Stomach (tissue), 8 donors: ENCODE measurements at regions not wholly inside any gene's neighbourhood (a gene's known extent, or its start where the extent isn't known, plus 50 kb on each side); places are given as distances from the start of the nearest gene placed in this dataset.

Source experiments
- DNase-seq, 2 donors: peaks; one replicate each; pipeline versions ENCODE4 v3.0.0 to v3.0.0-alpha.2; 2013 to 2019
- H3K27ac ChIP-seq, 5 donors: fragments of 200-600 bp in 4 of 5; sonication (generic) in 4 of 5; one replicate each; pipeline ENCODE4 v1.5.1; 2013 to 2019; ENCODE audit warnings: mild to moderate bottlenecking in 1 of 5, moderate library complexity in 1 of 5
- H3K27me3 ChIP-seq, 3 donors: fragments of 200-600 bp; sonication (generic); one replicate each; pipeline ENCODE4 v1.5.1; 2017 to 2019; ENCODE audit warnings: mixed run types in 1 of 3
- H3K36me3 ChIP-seq, 4 donors: fragments of 200-600 bp; sonication (generic); 1 replicate in 3 of 4; 2 replicates in 1 of 4; pipeline ENCODE4 v1.5.1; 2016 to 2019
- H3K4me1 ChIP-seq, 4 donors: fragments of 200-600 bp; sonication (generic); one replicate each; pipeline ENCODE4 v1.5.1; 2016 to 2019
- H3K4me3 ChIP-seq, 4 donors: fragments of 200-600 bp; sonication (generic) in 3 of 4; one replicate each; pipeline ENCODE4 v1.5.1; 2016 to 2019; ENCODE audit warnings: mild to moderate bottlenecking in 1 of 4
- H3K9me3 ChIP-seq, 4 donors: fragments of 200-600 bp; sonication (generic); one replicate each; pipeline ENCODE4 v1.5.1; 2016 to 2019
- CTCF ChIP-seq, 7 experiments: fragments of 450-650 bp in 4 of 7; fragments of 200-600 bp in 3 of 7; sonication (generic) in 3 of 7; IDR thresholded peaks; one replicate each; pipeline ENCODE4 v1.5.1; 2016 to 2019; ENCODE audit warnings: antibody characterized with exemption in 7 of 7, control low read depth in 2 of 7, mild to moderate bottlenecking in 1 of 7
- EP300 ChIP-seq: sonication (generic); formaldehyde crosslinking; IDR thresholded peaks from one replicate; pipeline ENCODE4 v1.6.1; 2017; ENCODE audit warnings: antibody characterized with exemption
- POLR2A ChIP-seq, 4 donors: fragments of 450-650 bp; IDR thresholded peaks; one replicate each; pipeline ENCODE4 v1.6.1; 2016; ENCODE audit warnings: antibody characterized with exemption in 4 of 4, control low read depth in 2 of 4, mild to moderate bottlenecking in 1 of 4, moderate library complexity in 1 of 4
- POLR2AphosphoS5 ChIP-seq, 3 donors: sonication (generic); formaldehyde crosslinking; IDR thresholded peaks; one replicate each; pipeline ENCODE4 v1.6.1; 2016; ENCODE audit warnings: antibody characterized with exemption in 3 of 3
- WGBS, 5 donors: extraction: QIAGEN DNeasy Blood & Tissue Kit in 3 of 5; methylation state at CpG; one replicate each; pipeline versions ENCODE4 v1.1.5 to v1.1.7; 2013 to 2018; 5-methylcytosine and 5-hydroxymethylcytosine counted together
- intact Hi-C: fragments of 100-400 bp; cut with DNase I; formaldehyde crosslinking; loops from one replicate; pipeline ENCODE4 v1.15.1; 2023; ENCODE audit warnings: low total_unique reads
- donor health status: healthy with polysubstance abuse.
- donor health status: Bipolar disorder and iron deficiency.
- donor health status: healthy.

GRCh38 chr6:142671791-142672190, 273.2 kb downstream of the HIVEP2 start:
- Histone ChIP-seq H3K27me3 (peaks cover 0 to 8% (median 0%) of the 10 kb centered on the region in 3 donors), H3K36me3 (no peaks in the 10 kb centered on the region), H3K9me3 (no peaks in the 10 kb centered on the region), H3K27ac (no peak overlapping the region), H3K4me3 (no peak overlapping the region), H3K4me1 (no peaks in the 10 kb centered on the region)
- DNase-seq = no peak
- TF ChIP-seq POLR2A (IDR thresholded peaks at IDR 0.05) (no peak), POLR2AphosphoS5 (IDR thresholded peaks at IDR 0.05) (no peak), EP300 (no peak), CTCF (IDR thresholded peaks at IDR 0.05) (no peak)
- intact Hi-C loops = no loop called here
- WGBS, 5 donors = 71 to 91% (median 80%) methylated on average over 1 of the region's 1 CpG

GRCh38 chr6:142675517-142675916, 269.5 kb downstream of the HIVEP2 start:
- WGBS, 5 donors = 89 to 97% (median 90%) methylated on average over 5 of the region's 5 CpGs
- Histone ChIP-seq H3K27ac (no peak overlapping the region), H3K4me3 (no peak overlapping the region), H3K27me3 (peaks cover 0 to 8% (median 0%) of the 10 kb centered on the region in 3 donors), H3K36me3 (no peaks in the 10 kb centered on the region), H3K4me1 (no peaks in the 10 kb centered on the region), H3K9me3 (no peaks in the 10 kb centered on the region)
- intact Hi-C loops = no loop called here
- DNase-seq = no peak
- TF ChIP-seq POLR2AphosphoS5 (IDR thresholded peaks at IDR 0.05) = no peak
- TF ChIP-seq CTCF (IDR thresholded peaks at IDR 0.05) = no peak
- no peak for TF ChIP-seq POLR2A (IDR thresholded peaks at IDR 0.05)
- no peak for TF ChIP-seq EP300

- DNase-seq = no peak
- peaks cover 0 to 8% (median 0%) of the 10 kb centered on the region in 3 donors for H3K27me3 ChIP-seq
- H3K9me3 ChIP-seq = no peaks in the 10 kb centered on the region
- 73 to 84% (median 80%) methylated on average over 5 of the region's 5 CpGs for WGBS, 5 donors
- H3K27ac ChIP-seq = no peak overlapping the region
- TF ChIP-seq EP300 = no peak
- no peak for TF ChIP-seq CTCF (IDR thresholded peaks at IDR 0.05)
- TF ChIP-seq POLR2A (IDR thresholded peaks at IDR 0.05) = no peak
- TF ChIP-seq POLR2AphosphoS5 (IDR thresholded peaks at IDR 0.05) = no peak
- no peaks in the 10 kb centered on the region for H3K36me3 ChIP-seq
- H3K4me3 ChIP-seq = no peak overlapping the region
- intact Hi-C loops = no loop called here
- no peaks in the 10 kb centered on the region for H3K4me1 ChIP-seq
Measured at GRCh38 chr6:142676027-142676443, 268.9 kb downstream of the HIVEP2 start.

GRCh38 chr6:142676647-142677192, 268.3 kb downstream of the HIVEP2 start:
- intact Hi-C loops = no loop called here
- Histone ChIP-seq H3K27ac (no peak overlapping the region), H3K4me3 (no peak overlapping the region), H3K27me3 (peaks cover 0 to 8% (median 0%) of the 10 kb centered on the region in 3 donors), H3K4me1 (no peaks in the 10 kb centered on the region), H3K9me3 (no peaks in the 10 kb centered on the region), H3K36me3 (no peaks in the 10 kb centered on the region)
- WGBS, 5 donors = 73 to 88% (median 87%) methylated on average over 5 of the region's 5 CpGs
- TF ChIP-seq POLR2A (IDR thresholded peaks at IDR 0.05) (no peak), POLR2AphosphoS5 (IDR thresholded peaks at IDR 0.05) (no peak), CTCF (IDR thresholded peaks at IDR 0.05) (no peak), EP300 (no peak)
- DNase-seq = no peak
